Stimulated activated naive CD4-positive, alpha-beta T cell (primary cell): ENCODE measurements at regions not wholly inside any gene's neighbourhood (a gene's known extent, or its start where the extent isn't known, plus 50 kb on each side); places are given as distances from the start of the nearest gene placed in this dataset.

ENCODE experiments used
- DNase-seq, 6 experiments: peaks; one replicate each; lab custom pipeline; 2025; lab: John Stamatoyannopoulos, UW

GRCh38 chr2:194264586-194264985 is 1392.4 kb upstream of the SLC39A10 start:
- DNase-seq = no peak

- no peak for DNase-seq
Measured at GRCh38 chr2:194260185-194260584, 1396.8 kb upstream of the SLC39A10 start.

GRCh38 chr2:194257095-194257494 is 1399.9 kb upstream of the SLC39A10 start:
- DNase-seq = no peak

DNA sequence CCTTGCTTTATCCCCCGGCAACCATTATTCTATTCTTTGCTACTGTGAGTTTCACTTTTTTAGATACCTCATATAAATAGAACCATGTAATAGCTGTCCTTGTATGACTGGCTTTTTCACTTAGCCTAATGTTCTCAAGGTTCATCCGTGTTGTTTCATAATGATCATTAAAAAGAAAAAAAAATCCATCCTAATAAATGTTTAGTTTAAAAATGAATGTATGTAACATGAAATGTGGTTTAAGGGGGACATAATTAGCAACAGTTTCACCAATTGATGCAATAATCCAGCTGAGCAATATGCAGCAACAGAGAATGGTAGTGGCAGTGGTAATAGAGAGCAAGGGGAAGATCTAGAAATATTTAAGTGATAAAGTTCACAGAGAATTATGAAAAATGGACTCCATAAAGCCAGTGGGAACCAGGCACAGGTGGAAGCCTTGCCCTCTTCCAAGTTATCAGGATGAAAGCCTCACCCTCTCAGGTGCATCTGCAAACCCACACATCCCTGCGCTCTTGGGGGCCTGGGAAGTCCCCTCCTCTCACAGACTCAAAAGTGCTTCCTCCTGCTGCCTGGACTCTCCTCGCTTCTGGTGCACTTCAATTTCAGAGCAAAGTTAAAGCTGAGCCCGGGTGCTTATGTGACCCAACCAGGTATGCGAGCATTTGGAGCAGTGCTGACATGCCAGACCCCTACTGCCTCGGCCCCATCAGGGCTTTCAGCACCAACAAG is 1403.3 kb upstream of the SLC39A10 start:
- no peak for DNase-seq

GRCh38 chr2:194252127-194252526 is 1404.9 kb upstream of the SLC39A10 start:
- no peak for DNase-seq

DNA sequence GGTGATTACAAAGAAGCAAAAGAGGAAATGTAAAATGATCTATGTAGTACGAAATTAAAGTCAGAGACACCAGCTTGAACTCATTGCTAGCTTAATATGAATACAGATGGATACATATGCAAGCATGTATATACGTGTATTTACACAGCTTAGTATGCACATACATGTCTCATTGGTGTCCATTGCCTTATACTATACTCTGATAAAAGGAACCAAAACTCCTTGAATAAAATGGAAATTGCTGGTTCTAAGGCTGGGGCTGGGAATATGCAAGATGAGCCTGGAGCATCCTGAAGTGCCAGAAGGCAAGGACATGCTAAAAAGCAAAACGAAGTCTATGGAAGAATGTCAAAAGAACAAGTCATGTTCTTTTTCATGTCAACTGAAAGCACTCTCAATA is 1424.4 kb upstream of the SLC39A10 start:
- no peak for DNase-seq

DNA sequence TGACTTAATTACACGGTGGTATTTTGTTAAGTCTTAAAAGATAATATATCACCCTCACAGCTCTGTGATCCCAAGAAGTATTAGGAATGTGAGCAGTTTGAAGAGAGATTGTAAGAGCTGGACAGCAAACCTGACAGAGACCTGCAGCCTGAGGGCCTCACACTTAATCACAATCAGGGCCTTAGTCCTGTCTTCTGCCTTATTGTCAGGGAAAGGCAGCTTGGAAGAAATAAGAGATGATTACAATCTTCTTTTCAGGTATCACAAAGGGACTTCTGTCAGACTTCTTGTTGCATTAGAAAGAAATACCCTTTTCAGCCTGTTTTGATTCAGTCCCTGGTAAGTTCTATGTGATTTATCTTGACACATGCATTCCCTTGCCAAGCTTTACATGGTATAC is 1433.8 kb upstream of the SLC39A10 start:
- DNase-seq = no peak

DNA sequence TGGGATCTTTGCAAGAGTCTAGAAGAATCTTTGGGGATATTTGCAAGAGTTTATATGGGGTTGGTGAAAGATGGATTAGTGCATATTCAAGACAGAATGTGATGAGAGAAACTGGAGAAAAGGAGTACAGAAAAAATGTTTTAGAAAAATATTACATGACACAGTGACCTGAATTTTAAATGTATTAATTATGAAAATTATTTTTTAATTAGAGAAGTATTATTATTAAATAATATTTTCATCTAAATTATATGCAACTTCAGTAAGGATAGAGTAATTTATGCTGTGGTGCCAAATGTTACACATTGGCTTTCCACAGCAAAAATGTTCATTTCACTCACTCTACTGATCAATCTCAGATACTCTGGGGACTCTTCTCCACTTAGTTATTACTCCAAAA is 1442.8 kb upstream of the SLC39A10 start:
- no peak for DNase-seq

DNA sequence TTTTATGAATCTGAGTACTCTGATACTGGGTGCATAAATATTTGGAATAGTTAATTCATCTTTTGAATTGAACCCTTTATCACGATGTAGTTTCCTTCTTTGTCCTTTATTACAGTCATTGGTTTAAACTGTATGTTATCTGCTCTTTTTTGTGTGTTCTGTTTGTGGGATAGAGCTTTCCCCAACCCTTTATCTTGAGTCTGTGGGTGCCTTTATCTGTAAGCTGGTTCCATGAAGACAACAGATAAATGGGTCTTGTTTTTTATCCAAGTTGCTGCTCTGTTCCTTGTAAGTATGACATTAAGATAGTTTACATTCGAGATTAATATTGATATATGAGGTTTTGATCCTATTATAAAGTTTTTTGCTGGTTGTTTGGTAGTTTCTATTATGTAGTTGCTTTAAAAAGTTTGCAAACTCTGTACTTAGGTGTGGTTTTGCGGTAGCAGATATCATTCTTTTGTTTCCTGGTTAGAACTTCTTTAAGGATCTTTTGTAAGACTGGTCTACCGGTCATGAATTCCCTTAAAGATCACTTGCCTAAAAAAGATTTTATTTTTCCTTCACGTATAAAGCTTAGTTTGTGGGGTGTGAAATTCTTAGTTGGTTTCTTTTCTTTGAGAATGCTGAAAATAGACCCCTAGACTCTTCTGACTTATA is 1451.3 kb upstream of the SLC39A10 start:
- DNase-seq = no peak

GRCh38 chr2:194203898-194204297 is 1453.1 kb upstream of the SLC39A10 start:
- no peak for DNase-seq

DNA sequence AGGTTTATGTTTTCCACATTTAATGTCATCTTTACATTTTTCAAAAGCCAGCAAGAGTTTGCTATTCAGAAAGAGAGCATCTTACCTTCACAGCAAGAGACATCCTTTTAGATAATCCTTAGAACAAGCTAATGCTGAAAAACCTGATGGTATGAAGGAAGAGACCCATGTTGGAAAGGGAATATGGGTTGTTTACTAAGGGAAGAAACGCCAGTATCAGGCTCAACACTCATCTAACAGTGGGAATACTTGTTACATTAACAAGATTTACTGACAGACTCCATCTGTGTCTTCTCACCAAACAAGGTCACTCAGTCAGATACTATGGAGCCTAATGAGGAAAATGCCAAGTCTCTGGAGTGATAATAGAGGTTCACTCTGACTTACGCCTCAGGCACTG is 1474.1 kb upstream of the SLC39A10 start:
- no peak for DNase-seq

- DNase-seq = no peak
Measured at GRCh38 chr2:194176134-194176533, 1480.9 kb upstream of the SLC39A10 start.

- DNase-seq = no peak
Measured at GRCh38 chr2:194166818-194167217, 1490.2 kb upstream of the SLC39A10 start.

- DNase-seq = no peak
Measured at GRCh38 chr2:194155431-194155830, 1501.6 kb upstream of the SLC39A10 start.

- DNase-seq = no peak
Measured at GRCh38 chr2:194151231-194151630, 1505.8 kb upstream of the SLC39A10 start.

- DNase-seq = no peak
Measured at GRCh38 chr2:194135463-194135862, 1521.6 kb upstream of the SLC39A10 start.

- no peak for DNase-seq
Measured at GRCh38 chr2:194128810-194129209, 1528.2 kb upstream of the SLC39A10 start.

DNA sequence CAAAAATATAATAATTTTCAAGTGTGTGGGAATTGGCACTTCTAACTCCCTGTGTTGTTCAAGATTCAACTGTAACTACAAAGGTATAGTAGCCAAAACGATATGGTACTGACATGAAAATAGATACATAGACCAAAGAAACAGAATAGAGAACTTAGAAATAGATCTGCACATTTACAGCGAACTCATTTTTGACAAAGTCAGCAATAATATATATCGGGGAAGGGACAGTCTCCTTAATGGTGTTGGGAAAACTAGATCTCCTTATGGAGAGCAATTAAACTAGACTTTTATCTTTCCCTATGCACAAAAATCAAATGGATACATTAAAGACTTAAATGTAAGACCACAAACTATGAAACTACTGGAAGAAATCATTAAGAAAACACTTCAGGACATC is 1530.6 kb upstream of the SLC39A10 start:
- DNase-seq = no peak

DNA sequence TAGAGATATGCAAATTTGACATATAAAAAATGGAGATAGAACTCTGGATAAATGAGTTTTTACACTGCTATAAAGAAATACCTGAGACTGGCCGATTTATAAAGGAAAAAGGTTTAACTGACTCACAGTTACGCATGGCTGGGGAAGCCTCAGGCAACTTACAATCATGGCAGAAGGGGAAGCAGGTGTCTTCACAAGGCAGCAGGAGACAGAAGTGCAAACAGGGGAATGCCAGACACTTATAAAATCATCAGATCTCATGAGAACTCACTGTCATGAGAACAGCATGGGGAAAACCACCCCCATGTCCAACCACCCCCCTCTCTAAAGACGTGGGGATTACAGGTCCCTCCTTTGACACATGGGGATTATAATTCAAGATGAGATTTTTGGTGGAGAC is 1540.2 kb upstream of the SLC39A10 start:
- no peak for DNase-seq

- DNase-seq = no peak
Measured at GRCh38 chr2:194105358-194105757, 1551.7 kb upstream of the SLC39A10 start.

GRCh38 chr2:194104687-194105086 is 1552.3 kb upstream of the SLC39A10 start:
- DNase-seq = no peak

GRCh38 chr2:194103941-194104659 is 1552.9 kb upstream of the SLC39A10 start:
- no peak for DNase-seq

DNA sequence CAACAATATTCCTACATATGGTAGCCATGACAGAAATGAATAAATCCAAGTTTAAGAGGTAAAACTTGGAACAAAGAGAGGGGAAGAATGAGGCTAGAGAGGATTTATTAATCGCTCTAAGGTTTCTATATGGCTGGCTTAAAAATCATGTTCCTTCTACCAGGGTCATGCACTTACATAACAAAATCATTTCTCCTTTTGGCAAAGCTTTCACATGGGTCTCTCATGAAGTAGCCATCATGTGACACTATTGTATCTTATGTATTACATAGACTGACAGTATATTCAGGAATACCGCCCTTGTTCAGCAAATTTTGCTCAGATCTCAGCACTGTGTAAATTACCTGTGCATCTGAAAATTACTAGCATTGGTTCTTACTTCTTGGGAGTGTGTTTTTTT is 1554.5 kb upstream of the SLC39A10 start:
- no peak for DNase-seq
